NCI-H146 treated with DMSO at 0.1 percent for 48 hours (cell line): ENCODE measurements at regions not wholly inside any gene's neighbourhood (a gene's known extent, or its start where the extent isn't known, plus 50 kb on each side); places are given as distances from the start of the nearest gene placed in this dataset.
"Not testable (repeated sequence)": the region's sequence is repeated elsewhere in the genome, so short reads cannot be mapped to it uniquely, and the experiment has no call there.

ENCODE experiments used
- DNase-seq: peaks from one replicate; lab custom pipeline; 2025; ENCODE audit not compliant: unreplicated experiment; lab: John Stamatoyannopoulos, UW

DNA sequence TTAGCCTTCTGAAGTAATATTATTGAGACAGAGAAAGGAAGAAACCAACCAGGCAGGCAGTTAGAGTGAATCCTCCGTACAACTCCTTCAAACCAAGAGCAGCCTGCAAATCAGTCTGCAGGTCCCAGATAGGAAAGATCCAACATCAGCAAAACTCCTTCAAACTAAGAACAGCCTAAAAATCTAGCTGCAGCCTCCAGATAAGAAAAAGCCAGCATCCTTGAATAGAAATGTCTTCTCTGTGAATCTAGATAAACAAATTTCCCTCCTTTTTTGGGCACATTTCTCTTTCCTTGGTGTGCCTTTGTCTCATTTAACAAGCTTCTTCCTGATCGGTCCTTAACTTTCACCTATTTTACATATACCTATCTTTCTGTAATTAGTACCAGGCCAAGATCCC lies 1004.6 kb upstream of the TMEFF2 start:
- DNase-seq, result no peak

DNA sequence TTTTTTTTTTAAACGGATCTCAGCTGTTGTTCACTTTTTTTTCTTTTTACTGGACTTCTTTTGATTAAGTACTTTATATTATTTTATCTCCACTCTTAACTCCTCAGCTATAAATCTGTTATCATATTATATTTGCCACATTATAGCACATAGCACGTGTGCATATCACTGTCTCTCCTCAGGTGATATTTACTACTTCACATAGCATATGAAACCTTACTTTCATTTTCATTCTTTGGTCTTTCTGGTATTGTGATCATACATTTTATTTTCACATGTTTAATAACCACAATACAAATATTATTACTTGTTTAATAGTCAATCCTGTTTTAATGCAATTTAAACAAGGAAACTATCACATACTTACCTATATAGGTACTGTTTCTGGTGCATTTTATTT lies 993.1 kb upstream of the TMEFF2 start:
- DNase-seq, result no peak

DNA sequence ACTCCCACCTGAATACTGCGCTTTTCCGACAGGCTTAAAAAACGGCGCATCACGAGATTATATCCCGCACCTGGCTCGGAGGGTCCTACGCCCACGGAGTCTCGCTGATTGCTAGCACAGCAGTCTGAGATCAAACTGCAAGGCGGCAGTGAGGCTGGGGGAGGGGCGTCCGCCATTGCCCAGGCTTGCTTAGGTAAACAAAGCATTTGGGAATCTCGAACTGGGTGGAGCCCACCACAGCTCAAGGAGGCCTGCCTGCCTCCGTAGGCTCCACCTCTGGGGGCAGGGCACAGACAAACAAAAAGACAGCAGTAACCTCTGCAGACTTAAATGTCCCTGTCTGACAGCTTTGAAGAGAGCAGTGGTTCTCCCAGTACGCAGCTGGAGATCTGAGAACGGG lies 976.2 kb upstream of the TMEFF2 start:
- not testable (repeated sequence) for DNase-seq

DNA sequence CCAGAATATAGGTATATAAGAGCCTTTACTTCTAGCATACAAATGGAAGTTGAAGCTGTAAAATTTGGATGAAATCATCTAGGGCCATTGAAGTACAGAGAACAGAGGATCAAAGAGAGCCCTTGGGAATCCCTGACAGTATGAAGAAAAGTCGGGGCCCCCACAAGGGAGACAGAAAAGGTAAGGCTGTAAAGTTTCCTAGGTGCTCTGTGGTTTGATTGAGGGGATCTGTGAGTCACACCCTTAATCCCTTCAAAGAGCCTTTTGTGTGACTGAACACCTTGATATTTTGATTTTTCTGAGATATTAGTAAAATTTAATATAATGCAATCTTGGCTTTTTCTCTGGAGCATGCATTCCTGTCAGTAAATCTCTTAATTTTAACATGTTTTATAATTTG lies 961.7 kb upstream of the TMEFF2 start:
- no peak for DNase-seq

DNA sequence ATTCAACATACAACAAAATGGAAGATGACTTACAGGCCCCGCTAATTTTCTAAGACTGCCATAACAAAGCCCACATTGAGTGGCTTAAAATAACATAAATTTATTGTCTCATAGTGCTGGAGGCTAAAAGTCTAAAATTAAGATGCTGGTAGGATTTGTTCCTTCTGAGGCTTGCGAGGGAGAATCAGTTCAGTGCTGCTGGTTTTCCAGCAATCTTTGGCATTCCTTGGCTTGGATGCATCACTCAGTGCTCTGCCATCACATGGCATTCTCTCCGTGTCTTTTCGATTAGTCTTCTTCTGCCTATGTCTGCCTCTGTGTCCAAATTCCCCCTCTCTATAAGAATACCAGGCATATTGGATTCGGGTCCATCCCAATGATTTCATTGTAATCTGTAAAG lies 959.3 kb upstream of the TMEFF2 start:
- no peak for DNase-seq

DNA sequence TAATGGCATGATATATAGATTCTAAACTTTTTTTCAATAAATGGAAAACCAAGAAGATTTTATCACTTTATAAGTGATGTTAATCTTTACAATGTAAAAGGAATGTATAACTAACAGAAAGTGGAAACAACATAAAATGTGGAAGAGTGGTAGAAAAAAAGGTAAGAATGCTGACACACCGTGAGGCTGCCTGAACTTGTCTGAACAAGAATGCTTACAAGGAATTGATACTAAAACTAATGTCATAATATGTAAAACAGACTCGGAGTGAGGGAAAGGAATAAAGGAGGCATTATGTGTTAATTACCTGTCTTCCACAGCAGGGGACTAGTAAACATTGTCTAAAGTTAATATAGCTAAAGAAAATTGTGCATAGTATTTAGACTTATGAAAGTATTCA lies 958.8 kb upstream of the TMEFF2 start:
- no peak for DNase-seq

DNA sequence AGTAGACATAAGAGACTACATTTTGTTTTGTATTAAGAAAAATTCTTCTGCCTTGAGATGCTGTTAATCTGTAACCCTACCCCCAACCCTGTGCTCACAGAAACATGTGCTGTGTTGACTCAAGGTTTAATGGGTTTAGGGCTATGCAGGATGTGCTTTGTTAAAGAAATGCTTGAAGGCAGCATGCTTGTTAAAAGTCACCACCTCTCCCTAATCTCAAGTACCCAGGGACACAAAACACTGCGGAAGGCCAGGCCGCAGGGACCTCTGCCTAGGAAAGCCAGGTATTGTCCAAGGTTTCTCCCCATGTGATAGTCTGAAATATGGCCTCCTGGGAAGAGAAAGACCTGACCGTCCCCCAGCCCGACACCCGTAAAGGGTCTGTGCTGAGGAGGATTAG lies 947.7 kb upstream of the TMEFF2 start:
- DNase-seq, result not testable (repeated sequence)

DNA sequence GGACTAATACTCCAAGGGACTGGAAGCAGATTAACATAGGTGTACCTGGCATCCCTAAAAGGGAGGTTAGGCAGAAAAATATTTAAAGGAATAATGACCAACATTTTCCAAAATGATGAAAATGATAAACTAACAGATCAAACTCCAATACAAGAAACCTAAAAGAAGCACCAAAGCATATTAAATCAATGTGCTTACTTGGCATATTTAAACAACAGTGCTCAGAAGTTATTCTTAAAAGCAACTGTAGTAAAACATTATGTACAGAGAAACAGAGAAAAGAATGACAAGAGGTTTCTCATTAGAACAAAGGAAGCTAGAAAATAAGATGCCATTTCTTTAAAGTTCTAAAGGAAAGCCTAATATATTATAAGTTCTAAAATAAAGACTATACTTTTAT lies 947.3 kb upstream of the TMEFF2 start:
- DNase-seq, result no peak

DNA sequence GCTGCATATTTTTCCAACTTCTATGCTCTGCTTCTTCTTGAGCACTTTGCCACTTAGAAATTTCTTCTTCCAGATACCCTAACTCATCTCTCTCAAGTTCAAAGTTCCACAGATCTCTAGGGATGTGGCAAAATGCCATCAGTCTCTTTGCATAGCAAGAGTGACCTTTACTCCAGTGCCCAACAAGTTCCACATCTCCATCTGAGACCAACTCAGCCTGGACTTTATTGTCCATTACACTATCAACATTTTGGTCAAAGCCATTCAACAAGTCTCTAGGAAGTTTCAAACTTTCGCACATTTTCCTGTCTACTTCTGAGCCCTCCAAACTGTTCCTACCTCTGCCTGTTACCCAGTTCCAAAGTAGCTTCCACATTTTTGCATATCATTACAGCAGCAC lies 946.2 kb upstream of the TMEFF2 start:
- DNase-seq, result not testable (repeated sequence)

DNA sequence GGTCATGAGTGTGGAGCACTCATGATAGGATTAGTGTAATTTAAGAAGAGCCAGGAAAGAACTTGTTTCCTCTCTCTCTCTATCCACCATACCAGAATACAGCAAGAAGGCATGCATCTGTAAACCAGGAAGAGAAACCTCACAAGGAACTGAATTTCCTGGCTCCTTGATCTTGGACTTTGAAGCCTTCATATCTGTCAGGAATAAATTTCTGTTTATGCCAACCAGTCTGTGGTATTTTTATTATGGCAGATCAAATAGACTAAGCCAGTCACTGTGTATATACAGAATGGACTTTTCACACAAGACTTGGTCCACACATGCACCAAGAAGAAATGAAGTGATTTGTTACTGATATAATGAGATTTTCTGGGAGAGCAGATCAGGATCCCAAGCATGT lies 930.1 kb upstream of the TMEFF2 start:
- no peak for DNase-seq

DNA sequence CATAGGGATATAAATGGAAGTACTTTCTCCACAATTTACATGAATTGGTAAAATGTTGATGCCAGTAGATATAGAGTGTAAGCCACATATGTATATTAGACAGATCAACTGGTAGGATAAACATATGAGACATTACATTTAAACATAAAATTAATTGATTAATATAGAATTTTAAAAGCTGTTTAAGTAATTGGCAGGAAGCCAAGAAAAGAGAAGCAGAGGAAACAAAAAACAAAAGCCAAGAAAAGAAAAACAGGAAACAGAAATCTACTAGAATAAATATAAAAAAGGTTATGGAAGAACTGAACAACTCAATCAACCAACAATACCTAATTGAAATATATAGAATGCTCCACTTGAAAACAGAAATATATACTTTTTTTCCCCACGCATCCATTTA lies 920.1 kb upstream of the TMEFF2 start:
- DNase-seq, result no peak

DNA sequence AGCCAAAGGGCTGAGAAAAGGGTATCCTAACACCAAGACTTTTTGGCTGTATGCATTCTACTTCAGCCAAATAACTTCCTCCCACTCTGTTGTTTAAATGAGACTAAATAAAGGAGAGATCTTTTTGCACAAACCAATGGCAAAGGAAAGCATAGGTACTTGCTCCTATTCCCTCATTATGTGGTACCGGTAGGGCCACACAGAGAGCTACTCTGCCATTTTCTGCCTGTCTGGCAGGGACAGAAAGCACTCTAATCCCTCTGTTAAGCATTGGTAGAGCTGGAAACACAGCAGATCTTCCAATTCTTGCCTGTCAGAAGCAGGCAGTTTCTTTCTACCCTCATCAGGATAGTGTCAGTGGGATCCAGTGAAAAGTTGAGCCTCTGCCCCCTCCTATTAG lies 918.3 kb upstream of the TMEFF2 start:
- no peak for DNase-seq

DNA sequence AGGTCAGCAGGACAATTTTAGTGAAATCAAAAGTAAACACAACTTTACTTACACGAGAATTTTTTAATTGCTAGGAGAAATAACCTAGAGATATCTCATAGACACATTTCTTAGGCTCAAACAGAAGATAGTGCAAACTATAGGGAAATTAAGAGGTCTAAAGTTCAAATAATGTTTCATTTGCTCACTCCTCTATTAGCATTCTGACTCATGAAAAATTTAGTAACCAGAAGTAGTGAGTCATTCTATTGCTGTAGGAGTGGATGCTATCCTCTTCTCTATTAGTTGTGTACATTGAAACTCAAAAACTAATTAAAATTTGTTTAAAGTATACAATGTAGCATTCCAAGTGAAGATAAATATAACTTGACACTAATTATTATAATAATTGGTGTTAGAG lies 908.3 kb upstream of the TMEFF2 start:
- DNase-seq, result no peak

DNA sequence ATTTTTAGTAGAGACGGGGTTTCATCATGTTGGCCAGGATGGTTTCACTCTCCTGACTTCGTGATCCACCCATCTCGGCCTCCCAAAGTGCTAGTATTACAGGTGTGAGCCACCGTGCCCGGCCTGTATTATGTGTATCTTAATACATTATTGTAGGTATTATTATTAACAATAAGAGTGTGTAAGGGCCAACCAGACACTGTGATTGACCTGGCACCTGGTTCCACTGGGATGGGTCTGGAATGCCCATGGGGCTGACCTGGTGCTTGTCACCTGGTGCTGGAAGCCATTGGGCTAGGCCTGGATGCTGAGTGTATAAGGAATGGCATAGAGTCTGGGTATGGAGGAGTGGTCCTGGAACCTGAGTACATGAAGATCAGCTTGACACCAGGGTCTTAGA lies 906.9 kb upstream of the TMEFF2 start:
- no peak for DNase-seq

DNA sequence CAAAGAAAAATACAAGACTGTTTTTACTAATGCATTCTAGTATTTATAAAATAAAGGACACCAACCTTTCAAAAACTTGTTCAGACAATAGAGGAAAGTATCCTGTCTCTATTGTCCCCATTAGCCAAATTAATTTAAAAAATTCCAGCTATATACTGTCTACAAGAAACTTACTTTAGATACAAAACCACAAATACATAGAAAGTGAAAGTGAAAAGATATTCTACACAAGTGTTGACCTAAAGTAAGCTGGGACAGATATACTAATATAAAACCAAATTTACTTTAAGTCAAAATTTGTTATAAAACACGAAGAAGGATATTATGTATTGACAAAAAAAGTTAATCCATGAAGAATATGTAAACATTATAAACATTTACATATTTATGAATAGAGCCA lies 893.3 kb upstream of the TMEFF2 start:
- no peak for DNase-seq

DNA sequence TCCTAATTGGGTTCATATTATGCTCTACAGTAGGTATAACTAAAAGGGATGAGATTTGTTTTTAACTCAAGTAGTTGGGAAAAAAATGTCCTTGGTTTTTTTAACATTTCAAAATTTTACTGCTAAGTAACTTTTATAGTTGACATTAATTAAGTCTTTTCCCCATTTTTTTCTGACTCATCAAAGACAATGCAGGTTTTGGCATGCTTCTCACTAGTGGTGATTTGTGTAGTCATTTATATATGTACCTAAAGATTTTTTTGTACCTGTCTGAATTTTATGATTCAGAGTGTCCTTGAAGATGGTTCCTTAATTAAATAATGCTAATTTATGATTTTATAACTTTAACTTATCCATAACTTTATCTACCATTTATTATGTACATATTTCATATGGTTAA lies 882.3 kb upstream of the TMEFF2 start:
- no peak for DNase-seq

DNA sequence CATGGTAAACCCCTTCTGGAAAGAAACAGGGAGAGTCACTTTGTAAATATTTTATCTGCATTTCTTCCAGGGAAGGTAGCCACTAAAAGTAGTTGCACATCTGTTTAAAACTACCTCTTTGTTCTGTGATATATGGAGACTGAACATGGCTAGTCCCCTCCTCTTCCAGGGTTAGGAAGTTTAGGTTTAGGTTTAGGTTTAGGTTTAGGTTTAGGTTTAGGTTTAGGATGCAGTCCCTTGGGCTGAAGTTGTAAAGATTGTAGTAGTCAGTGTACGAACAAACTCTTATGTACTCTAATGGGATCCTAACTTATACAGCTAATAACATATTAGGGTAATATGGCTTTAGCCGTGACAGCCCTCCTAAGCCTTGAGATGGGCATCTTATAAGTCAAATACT lies 880.2 kb upstream of the TMEFF2 start:
- DNase-seq, result no peak

DNA sequence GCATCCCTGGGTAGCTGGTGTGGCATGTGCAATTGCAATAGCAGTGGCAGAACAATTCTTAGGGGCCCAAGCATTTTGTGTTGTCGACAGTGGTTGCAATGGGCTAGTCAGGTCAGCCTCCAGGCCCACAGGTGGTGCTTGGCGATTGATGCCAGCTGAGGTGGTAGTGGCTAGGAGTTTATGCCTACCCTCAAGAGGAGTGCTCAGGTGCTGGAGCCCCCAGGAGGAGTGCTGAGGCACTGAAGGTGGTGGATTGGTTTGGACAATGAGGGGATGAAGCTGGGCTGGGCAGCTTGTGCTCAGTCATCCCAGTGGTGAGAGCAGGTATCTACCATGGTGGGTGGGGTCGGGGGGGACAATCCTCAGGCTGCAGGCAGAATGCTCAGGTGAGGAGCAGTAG lies 877.9 kb upstream of the TMEFF2 start:
- no peak for DNase-seq

DNA sequence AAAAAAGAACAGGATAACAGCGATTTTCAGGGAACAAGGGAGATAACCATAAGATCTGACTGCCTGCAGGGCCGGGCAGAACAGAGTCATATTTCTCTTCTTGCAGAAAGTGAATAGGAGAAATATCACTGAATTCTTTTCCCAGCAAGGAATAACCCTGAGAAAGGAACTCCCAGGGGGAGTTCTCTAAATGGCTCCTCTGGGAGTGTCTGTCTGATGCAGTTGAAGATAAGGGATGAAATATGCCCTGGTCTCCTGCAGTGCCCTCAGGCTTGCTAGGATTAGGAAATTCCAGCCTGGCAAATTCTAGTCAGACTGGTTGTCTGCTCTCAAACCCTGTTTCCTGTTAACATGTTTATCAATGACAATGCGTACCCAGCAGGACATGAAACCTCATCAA lies 830.8 kb upstream of the TMEFF2 start:
- DNase-seq, result not testable (repeated sequence)

DNA sequence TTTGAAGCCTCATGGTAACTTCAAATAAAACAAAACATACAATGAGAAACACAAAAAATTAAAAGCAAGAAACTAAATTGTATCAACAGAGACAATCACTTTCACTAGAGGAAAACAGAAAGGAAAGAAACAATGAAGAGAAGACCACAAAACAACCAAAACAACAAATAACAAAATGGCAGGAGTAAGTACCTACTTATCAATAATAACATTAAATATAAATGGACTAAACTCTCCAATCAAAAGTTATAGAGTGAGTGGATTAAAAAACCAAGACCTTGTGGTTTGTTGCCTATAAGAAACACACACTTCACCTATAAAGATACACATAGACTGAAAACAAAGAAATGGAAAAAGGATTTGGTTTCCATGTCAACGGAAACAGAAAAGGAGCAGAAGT lies 830.1 kb upstream of the TMEFF2 start:
- no peak for DNase-seq

DNA sequence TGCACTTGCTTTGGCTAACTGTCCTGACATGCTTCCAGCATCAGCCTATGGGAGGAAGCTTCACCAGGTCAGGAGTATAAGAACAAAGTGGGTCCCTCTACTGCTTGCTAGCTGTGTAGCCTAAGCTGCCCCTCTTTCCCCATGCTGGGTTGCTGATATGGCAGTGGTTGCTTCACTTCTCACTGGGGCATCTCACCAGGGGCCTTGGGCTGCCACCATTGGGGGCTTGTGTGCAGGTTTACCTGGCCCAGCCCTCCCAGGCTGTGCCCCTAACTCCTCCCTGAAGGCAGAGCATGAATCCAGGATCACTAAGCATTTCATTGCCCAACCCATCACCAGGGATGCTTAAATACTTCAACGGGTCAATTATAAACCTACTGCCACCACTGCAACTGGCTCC lies 817.1 kb upstream of the TMEFF2 start:
- no peak for DNase-seq

DNA sequence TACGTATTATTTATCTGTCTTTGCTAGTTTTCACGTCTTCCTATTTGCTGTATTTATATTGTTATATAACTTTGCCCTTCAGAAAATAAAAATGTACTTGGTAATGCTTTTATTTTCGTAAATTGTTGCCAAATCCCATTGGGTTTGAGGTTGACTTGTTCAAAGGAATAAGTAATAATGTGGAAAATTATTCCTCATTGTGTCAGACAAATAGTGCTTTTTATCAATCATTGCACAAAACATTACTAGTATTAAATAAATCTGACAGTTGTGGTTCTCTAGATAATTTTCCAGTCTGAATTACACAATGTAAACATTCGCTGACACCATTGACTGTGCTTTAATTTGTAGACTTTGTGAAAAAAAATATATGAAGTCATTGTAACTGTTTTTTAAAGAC lies 798.3 kb upstream of the TMEFF2 start:
- DNase-seq, result no peak

DNA sequence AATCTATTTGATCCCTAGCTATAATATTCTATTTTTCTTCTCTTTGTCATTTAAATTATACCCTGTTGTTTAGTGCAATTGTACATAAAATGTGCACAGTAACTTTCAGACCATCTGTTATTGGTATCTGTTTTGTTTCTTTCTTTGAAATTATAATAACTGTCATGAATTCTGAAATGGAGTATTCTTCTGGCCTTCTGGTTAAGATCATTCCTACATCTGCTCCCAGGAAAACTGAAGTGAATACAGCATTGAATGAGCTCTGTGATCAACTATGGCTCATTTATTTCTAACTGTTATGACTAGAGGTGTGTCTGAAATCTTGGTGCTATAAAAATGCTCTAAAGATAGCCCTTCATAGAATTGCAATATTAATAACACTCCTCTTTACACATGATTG lies 788.4 kb upstream of the TMEFF2 start:
- no peak for DNase-seq

DNA sequence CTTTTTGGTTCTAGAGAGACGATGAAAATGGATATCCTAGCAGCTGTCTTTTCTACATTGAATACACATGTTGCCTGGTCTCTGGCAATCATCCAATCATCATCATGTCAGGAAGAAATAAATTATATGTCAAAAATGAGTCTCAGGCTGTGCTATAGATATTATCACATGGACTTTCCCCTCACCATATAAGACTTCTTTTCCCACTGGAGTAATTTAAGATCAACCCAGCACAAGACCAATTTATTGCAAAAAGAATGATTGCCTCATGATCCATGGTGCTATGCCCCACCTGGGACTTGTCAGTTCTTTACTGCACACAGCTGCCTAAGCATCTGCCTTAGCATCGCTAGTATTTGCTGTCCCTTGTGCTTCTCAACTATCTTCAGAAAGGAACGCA lies 783.7 kb upstream of the TMEFF2 start:
- peak; percentile 1 for DNase-seq
